H1 (cell line): ENCODE measurements at regions not wholly inside any gene's neighbourhood (a gene's known extent, or its start where the extent isn't known, plus 50 kb on each side); places are given as distances from the start of the nearest gene placed in this dataset.

Source experiments
- CHD7 ChIP-seq: fragments of 300-600 bp; sonication (generic); IDR thresholded peaks from 2 replicates; pipeline ENCODE4 v1.7.1; 2012; ENCODE audit warnings: low read length, moderate library complexity, mild to moderate bottlenecking, inconsistent platforms; ENCODE audit not compliant: insufficient replicate concordance
- CTBP2 ChIP-seq: IDR thresholded peaks from 2 replicates; pipeline ENCODE4 v1.7.0; 2011; ENCODE audit warnings: borderline replicate concordance, mild to moderate bottlenecking, moderate library complexity, mixed read lengths, low read length; ENCODE audit not compliant: insufficient read depth, insufficient read length
- E2F6 ChIP-seq: IDR thresholded peaks from 2 replicates; pipeline ENCODE4 v1.6.1; 2012; ENCODE audit warnings: inconsistent platforms
- EGR1 ChIP-seq: IDR thresholded peaks from 2 replicates; pipeline ENCODE4 v1.6.1; 2011; ENCODE audit warnings: low read depth, low read length, borderline replicate concordance
- SAP30 ChIP-seq: fragments of 300-600 bp; sonication (generic); IDR thresholded peaks from 2 replicates; pipeline ENCODE4 v1.7.1; 2012; ENCODE audit warnings: low read length, moderate library complexity, mild to moderate bottlenecking, inconsistent platforms; ENCODE audit not compliant: insufficient read depth, insufficient replicate concordance
- SIN3A ChIP-seq, 2 experiments: IDR thresholded peaks in 1 of 2; conservative IDR thresholded peaks in 1 of 2; 2 replicates each; pipeline ENCODE4 v1.6.1; 2011 to 2012; ENCODE audit warnings: low read length in 2 of 2, improper control_type of control experiment in 1 of 2, low read depth in 1 of 2, mild to moderate bottlenecking in 1 of 2
- SIRT6 ChIP-seq: IDR thresholded peaks from one replicate; pipeline ENCODE4 v1.7.1; 2012; ENCODE audit warnings: low read length, inconsistent platforms
- TAF7 ChIP-seq: optimal IDR thresholded peaks from 2 replicates; pipeline ENCODE3; 2011; ENCODE audit warnings: low read depth, mild to moderate bottlenecking, inconsistent platforms, low read length, moderate library complexity, borderline replicate concordance
- TCF12 ChIP-seq: IDR thresholded peaks from 2 replicates; pipeline ENCODE4 v1.6.1; 2011; ENCODE audit warnings: low read depth, mild to moderate bottlenecking, low read length
- TEAD4 ChIP-seq: IDR thresholded peaks from 2 replicates; pipeline ENCODE4 v1.6.1; 2012; ENCODE audit warnings: low read depth, low read length, inconsistent platforms, mixed read lengths
- ZNF274 ChIP-seq: IDR thresholded peaks from 2 replicates; pipeline ENCODE4 v1.7.0; 2012; ENCODE audit warnings: low read length, borderline replicate concordance; ENCODE audit errors: extremely low read depth

GRCh38 chr12:58249610-58250009, 308.2 kb downstream of the ATP23 start (continued):
- TF ChIP-seq CHD7 (no peak), SIN3A (conservative IDR thresholded peaks at IDR 0.05 in 1 of 2, IDR thresholded peaks at IDR 0.05 in 1 of 2; ENCODE audit: low read depth in 1 of 2, low read length in 2 of 2) (no peak), TEAD4 (no peak), CTBP2 (no peak), TCF12 (no peak), SIRT6 (no peak), SAP30 (no peak), TAF7 (no peak), EGR1 (no peak), E2F6 (no peak), ZNF274 (no peak)
